Putamen (tissue), 1 donor: ENCODE measurements at regions not wholly inside any gene's neighbourhood (a gene's known extent, or its start where the extent isn't known, plus 50 kb on each side); places are given as distances from the start of the nearest gene placed in this dataset.
A peak's percentile ranks its signal among the peaks of the same experiment; 100 is the strongest.

Source experiments
- DNase-seq: peaks from one replicate; pipeline ENCODE4 v3.0.0-alpha.2; 2016; ENCODE audit warnings: low spot score

DNA sequence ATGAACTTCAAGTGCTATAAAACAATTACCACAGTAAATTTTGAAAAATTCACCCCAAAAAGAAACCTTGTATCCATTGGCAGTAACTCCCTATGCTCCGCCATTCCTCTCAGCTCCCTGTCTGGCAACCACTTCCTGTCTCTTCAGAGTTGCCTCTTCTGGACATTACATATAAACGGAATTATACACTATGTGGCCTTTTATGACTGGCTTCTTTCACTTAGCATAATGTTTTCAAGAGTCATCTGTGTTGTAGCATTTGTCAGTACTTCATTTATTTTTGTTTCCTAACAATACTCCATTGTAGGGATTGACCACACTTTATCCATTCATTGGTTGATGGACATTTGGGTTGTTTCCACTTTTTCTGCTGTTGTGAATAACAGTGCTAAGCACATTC lies 50.1 kb downstream of the CEP43 start:
- DNase-seq, result peak; percentile 38

DNA sequence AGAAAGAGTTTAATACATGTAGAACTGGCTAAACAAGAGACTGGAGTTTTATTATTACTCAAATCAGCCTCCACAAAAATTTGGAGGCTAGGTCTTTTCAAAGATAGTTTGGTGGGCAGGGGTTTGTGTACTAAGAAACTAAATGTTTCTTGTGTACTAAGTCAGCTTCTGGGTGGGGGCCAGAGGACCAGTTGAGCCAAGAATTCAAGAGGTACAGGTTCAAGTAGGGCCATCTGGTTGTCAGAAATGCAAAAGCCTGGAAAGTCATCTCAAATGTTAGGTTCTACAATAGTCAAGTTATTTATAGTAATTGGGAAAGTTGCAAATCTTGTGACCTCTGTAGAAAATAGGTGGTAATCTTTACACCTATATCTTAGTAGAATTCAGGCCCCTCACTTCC lies 51.7 kb downstream of the CEP43 start:
- DNase-seq, result no peak

DNA sequence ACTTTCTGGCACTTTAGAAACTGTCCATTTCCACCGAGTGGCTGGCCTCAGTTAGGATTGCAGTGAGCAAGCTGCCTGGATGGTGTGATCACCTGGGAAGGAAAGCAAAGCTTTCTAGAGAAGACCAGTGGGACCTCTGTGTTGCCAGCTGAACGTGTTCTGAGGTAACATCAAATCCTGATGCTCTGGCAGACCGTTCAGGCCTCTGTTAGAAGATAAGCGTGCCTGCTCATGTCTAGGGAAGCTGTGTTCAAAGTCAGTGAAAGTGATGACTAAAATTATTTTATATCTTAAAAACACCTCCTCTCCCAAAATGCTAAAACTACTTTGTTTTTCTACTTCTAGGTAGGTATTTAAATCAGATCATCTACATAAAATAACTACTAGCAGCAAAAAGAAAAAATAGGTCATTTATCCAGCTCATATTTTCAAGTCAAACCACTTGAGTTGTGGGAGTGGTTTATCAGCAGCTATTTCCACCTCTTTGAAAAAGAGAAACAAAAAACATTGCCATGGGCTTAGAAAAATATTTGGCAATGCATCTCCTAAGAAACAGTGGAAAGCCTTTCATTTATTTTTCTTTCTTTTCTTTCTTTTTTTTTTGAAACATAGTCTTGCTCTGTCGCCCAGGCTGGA lies 54.8 kb downstream of the CEP43 start:
- no peak for DNase-seq

DNA sequence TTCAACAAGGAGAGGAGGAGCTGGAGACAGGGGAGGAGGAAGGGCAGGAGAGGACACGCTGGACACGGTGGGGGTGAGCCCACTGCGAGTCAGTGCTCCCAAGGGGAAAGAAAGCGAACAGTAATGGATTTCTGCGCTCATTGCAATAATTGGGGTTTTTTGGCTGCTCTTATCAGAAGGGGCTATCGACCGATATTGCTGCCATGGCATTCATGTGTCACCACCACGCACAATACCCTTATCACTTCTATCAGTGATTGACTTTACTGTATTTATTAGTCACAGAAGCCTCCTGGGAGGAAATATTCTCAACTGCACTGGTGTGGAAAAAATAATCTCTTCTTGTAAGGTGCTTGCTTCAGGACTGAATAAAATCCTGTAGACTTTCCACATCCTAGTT lies 55.8 kb downstream of the CEP43 start:
- no peak for DNase-seq

DNA sequence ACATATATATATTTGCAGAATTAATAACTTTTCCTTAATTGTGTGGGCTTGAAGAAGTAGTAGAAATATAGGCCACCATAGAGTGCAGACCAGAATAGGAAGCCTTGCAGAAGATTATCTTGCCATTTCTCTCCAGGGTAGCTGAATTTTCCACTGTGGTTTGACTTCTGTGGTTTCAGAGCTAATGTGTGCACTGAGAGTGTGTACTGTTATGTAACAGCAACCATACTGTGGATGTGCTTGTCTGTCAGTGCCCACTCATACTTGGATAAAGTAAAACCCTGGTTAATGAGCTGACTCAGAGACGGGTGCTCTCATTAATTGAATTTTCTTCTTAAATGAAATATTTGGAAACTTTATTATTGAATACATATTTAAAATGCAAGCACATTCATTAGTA lies 57.2 kb downstream of the CEP43 start:
- peak; percentile 63 for DNase-seq

DNA sequence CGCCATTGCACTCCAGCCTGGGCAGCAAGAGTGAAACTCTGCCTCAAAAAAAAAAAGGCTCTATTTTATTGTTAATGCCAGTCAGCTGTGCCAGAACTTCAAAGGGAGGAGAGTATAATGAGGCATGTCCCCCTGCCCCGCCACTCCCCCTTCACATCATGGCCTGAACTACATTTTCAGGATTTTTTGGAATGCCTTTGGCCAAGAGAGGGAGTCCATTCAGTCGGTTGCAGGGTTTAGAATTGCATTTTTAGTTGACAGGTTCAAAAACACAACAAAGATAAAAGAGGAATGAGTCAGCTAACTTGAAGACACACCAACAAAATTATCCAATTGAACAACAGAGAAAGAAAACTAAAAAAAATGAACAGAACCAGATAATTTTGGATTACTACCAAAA lies 59.1 kb downstream of the CEP43 start:
- DNase-seq, result no peak
